HG03378 (cell line): ENCODE measurements at regions not wholly inside any gene's neighbourhood (a gene's known extent, or its start where the extent isn't known, plus 50 kb on each side); places are given as distances from the start of the nearest gene placed in this dataset.

Experiments
- ATAC-seq: cut with Tn5 transposase; IDR thresholded peaks from one replicate; pipeline ENCODE4 v1.9.1; 2021; ENCODE audit warnings: mild to moderate bottlenecking, moderate library complexity; ENCODE audit not compliant: unreplicated experiment

GRCh38 chr12:115474539-115475353 lies 790.8 kb upstream of the TBX3 start:
- ATAC-seq: no peak

- ATAC-seq: no peak
Observed at GRCh38 chr12:115473257-115473956, 789.4 kb upstream of the TBX3 start.

GRCh38 chr12:115472852-115473251 lies 788.9 kb upstream of the TBX3 start:
- no peak for ATAC-seq

GRCh38 chr12:115470977-115471376 lies 787.0 kb upstream of the TBX3 start:
- no peak for ATAC-seq

DNA sequence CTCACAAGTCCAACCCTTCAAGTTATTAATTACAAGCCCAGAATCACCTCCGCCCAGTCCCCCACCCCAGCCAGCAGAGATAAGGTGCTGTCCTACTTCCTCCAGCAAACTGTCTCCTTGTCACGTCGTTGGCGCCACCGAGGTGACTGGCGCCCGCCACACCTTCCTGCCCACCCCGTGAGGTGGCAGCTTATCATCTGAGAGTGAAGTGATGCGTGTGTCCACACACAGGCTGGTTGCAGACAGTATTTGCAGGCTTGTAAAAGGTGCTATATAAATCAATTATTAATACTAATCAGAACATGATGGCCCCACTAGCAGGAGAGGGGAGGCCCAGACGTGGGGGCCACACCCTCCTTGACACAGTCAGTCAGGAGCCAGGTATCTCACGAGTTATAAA lies 786.6 kb upstream of the TBX3 start:
- no peak for ATAC-seq

DNA sequence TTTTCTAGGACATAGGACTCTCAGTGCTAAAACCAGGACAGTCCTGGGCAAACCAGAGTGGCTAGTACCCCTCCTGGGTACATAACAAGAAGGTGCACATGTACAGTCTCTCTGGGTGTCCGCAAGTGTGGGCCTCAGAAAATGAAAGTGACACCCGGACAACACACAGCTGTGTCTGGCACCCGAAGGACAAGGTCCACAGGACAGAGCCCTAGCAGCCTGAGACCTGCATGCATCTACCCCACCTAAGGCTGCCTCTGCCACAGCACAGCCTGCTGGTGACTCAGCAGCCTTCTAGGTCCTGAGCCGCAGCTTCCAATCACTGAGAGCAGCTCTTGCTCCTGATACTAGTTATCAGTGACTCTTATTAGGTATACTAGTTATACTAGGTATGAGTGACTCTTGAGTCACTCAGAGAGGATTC lies 784.1 kb upstream of the TBX3 start:
- ATAC-seq: no peak

GRCh38 chr12:115467531-115467930 lies 783.6 kb upstream of the TBX3 start:
- ATAC-seq: no peak

DNA sequence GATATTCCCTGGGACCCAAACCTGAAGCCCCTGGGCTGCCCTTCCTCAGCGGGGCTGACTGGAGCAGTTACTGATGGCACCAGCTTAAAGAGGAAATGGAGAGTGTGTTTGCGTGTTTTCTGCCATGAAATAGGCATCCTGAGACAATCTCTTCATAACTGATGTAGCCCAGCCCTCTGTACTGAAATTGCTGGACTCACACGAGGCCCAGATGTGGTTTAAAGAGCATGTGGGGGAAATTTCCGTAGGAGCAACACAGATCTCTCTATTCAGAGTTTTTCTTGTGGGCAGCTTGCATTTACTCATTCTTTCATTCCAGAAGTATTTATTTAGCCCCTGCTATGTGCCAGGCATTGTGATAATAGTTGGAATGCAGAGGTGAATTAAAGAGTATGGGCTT lies 782.1 kb upstream of the TBX3 start:
- ATAC-seq: no peak

GRCh38 chr12:115464661-115465060 lies 780.7 kb upstream of the TBX3 start:
- ATAC-seq: no peak

- ATAC-seq: no peak
Observed at GRCh38 chr12:115464111-115464581, 780.2 kb upstream of the TBX3 start.

DNA sequence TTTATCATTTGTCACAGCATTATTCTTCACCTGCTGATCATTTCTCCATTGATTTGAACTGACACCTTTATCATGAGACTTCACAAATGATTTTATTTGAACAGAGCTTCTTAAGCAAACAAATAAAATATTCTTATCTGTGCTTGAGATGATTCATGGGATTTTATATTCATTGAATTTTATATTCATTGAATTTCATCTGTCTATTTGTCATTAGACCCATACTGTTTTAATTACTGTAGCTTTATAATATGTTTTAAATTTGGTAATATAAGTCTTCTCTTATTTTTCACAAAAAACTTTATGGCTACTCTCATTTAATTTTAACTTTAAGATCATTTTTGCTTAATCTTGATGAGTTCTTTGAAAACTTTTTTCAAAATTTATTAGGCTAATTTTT lies 777.4 kb upstream of the TBX3 start:
- ATAC-seq: no peak

DNA sequence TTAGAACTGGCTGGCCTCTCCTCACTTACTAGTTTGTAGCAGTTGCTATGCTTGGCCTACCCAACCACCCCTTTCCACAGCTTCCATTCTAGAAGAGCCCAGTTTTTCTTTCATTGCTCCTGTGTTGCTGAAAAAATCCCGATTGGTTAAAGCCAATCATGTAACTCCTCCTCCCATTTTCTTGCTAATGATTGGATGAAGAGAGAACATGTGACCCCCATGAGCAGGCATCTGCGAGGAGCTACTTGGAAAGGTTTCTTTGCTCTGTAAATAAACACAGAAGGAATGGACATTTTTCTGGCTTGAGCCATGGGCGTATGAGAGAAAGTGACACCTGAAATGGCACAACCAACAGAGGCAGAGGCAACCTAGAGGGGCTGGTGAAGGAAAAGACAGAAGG lies 773.8 kb upstream of the TBX3 start:
- ATAC-seq: no peak

DNA sequence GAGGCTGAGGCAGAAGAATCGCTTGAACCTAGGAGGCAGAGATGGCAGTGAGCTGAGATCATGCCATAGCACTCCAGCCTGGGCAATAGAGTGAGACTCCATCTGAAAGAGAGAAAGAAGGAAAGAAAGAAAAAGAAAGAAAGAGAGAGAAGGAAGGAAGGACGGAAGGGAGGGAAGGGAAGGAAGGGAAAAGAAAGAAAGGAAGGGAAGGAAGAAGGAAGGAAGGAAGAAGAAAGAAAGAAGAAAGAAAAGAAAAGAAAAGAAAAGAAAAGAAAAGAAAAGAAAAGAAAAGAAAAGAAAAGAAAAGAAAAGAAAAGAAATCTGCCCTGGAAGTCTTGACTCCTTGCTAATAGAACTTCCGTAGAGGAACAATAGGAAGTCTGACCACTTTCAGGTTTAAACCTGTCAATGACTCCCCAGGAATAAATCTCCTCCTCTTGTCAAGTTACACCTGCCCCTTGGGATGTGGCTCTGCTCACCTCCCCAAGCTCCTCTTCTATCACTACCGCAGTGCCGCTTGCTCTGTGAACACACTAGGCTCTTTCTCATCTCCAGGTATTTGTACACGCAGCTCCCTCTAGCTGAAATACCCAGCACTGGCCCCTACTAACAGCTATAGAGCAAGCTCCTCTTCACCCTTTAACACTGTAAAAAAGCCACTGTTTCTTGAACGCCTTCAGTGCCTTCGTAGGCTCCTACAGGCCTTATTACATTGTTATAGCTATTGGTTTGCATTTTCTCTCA lies 773.1 kb upstream of the TBX3 start:
- no peak for ATAC-seq

DNA sequence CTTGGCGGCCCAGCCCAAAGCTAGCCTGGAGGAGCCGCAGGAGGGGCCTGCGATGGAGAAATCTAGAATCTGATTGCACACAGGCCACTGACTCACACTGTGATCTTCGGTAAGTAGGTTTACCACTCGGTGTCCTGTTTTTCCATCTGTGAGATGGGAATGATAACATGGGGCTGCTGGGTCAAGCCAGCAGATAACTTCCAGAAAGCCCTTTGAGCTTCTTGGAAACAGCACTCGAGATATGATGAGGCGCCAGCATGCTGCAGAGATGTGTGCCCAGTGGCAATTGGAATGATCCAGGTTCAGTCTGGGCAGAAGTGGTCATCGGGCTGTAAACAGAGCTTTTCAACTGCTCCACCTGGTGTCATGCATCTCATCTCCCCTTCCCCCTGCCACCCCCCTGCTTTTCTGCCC lies 771.3 kb upstream of the TBX3 start:
- no peak for ATAC-seq

GRCh38 chr12:115452751-115453281 lies 768.8 kb upstream of the TBX3 start:
- no peak for ATAC-seq

DNA sequence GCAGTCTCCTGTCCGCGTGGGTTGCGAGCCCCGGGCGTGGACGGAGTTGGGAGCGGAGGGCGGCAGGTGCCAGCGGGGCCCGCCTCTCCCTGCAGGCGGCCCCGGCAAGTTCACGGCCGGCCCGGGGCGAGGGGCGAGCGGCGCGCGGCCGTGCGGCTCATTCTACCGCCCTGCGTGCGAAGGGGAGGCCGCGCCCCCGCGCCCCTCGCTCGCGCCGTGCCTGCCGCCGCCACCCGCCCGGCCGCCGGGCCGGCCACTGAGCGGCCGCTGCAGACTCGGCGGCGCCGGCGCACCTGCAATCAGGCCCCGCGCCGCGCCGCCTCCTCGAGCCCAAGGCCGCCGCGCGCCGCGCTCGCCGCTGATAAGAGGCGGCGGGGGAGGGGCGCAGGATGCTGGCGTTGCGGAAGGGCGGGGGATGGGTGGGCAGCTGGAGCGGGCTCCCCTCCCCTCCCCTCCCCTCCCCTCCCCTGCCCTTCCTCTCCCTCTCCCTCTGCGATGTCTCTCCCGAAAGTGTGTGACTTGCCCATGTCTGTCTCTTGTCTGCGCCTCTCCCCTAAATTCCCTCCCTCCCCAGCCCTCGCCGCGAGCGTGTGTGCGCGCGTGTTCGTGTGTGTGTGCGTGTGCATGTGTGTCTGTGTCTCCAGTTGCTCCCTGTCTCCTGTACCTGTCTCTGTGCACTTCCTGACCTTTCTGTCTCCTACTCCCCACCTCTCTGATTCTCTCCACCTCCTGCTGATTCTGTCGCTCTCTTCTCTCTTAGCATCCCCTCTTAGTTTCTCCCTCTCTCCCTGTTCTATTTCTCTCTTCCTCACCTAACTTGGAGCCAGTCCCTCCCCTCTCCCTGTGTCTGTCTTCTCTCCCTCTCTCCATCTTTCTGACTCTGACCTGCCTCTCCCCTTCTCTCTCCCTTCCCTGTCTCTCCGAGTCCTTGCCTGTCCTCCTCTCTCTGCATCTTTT lies 768.1 kb upstream of the TBX3 start:
- no peak for ATAC-seq

DNA sequence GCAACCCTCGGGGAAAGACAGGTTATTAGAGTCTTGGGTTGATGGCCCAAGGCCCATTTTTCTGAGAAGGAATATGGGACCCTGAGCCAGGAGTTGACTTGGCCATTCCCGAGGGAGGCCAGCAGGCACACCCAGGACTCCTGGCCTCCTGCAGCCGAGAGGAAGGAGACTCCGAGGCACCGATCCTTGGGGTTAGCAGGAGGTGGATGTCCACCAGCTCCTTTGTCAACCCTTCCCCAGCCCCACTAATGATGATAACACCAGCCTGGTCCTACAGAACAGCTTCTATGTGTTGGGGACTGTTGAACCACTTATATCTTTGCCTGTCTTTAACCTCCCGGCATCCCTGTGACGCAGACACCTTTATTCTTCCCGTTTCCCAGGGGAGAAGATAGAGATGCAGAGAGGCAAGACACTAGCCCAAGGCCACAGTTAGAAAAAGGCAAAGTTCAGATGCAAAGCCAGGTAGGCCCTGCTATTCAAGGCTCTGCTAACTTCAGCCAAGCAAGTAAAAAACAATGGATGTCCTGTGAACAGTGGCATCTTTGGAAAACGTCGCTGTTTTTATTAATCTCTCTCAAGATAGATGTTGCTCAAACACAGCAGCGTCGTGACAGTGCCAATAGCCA lies 767.3 kb upstream of the TBX3 start:
- no peak for ATAC-seq

DNA sequence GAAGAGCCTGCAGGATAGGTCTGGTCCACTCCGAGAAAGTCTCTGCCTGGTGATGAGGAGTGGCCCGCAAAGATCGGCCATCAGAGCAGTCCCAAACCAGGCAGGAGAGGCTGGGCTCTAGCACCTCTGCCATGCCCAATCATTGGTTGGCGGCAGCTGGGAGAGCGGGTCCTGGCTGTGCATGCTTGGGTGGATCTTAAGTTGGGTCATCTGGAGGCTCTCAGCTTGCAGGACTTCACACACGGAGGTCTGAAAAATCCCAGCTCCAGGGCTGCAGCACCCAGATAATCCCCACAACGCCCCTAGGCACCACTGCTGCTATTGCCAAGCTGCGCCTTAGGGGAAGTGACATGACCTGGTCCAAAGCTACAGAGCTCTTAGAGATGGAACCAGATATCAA lies 766.7 kb upstream of the TBX3 start:
- ATAC-seq: no peak

- ATAC-seq: no peak
Observed at GRCh38 chr12:115450017-115450416, 766.0 kb upstream of the TBX3 start.

GRCh38 chr12:115449526-115449925 lies 765.6 kb upstream of the TBX3 start:
- no peak for ATAC-seq
